HS-5 (cell line): ENCODE measurements at regions not wholly inside any gene's neighbourhood (a gene's known extent, or its start where the extent isn't known, plus 50 kb on each side); places are given as distances from the start of the nearest gene placed in this dataset.
"Not testable (repeated sequence)": the region's sequence is repeated elsewhere in the genome, so short reads cannot be mapped to it uniquely, and the experiment has no call there.

Source experiments
- DNase-seq: peaks from one replicate; pipeline ENCODE4 v3.0.0-alpha.2; 2012; ENCODE audit warnings: low read depth

DNA sequence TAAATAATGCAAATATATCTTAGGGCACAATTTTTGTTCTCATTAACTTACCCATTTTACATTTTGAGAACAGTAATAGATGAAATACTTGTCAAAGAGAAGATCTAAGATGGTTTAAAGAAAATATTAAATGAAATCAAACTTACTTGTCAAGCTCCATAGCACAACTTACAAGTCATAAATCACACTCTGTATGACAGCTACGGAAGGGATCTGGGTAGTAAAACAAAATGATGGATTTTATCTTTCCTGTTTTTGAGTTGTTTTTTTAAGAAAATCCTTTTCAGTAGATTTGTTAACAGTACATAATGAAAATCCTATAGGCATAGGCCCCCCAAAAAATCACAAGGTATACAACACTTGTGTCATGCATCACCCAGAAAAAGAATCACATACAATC is 84.4 kb upstream of the ANTXRL start:
- DNase-seq = not testable (repeated sequence)

DNA sequence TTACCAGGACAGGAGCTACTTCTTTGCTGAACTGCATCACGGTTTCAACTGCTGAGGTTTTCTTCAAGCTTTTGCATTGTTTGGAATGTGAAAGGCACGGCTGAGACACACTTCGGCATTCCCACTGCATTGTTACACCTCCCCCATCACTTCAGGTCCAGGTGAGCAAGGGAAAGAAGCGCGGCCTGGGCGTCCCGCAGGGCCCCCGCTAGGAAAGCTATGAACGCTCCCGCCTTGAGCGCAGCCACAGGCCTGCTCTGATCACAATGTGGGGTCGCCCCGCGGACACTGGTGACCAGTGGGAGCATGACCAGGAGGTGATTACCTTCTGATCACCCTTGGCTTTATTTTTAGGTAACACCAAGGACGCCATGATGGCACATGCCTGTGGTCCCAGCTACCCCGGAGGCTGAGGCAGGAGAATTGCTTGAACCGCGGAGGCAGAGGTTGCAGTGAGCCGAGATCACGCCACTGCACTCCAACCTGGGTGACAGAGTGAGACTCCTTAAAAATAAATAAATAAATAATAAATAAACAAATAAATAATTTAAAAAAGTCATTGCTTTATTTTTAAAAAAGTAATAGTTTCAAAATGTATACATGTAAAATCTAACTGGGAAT is 82.2 kb upstream of the ANTXRL start:
- DNase-seq = not testable (repeated sequence)

DNA sequence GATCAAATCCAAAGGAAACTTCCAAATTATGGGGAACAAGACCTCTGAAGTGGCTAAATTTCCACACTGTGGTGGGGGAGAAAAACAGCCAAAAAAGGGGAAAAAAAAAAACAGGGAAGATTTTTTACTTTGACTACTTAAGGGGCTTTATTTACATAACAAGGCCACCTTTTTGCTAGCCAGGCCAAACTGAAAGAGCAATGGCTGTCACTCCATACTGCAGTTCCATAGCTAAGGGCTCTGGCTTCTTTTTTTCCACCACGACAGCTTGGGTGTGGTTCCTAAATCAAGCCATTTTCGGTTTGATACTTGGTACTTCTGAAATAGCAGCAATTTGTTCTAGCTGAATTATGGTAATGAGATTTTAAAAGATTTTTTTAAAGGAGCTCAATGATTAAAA is 76.4 kb upstream of the ANTXRL start:
- not testable (repeated sequence) for DNase-seq

DNA sequence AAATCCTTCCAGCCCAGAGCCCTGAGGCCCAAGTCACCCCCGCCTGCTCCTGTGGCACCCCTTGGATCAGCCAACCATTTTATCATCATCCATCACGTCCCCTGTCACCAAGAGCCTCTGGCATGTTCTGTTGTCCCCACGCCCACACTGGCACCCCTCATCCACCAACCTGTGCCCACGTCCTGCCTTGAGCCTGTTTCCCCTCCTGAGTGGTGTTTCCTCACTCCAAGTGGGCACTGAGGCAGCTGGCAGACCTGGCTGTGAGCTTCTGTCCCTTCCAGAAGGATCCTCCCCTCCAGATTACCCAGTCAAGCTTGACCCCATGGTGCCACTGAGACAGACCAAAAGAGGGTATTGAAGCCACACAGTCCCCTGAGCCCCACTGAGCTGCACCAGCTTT is 71.4 kb upstream of the ANTXRL start:
- DNase-seq = no peak

DNA sequence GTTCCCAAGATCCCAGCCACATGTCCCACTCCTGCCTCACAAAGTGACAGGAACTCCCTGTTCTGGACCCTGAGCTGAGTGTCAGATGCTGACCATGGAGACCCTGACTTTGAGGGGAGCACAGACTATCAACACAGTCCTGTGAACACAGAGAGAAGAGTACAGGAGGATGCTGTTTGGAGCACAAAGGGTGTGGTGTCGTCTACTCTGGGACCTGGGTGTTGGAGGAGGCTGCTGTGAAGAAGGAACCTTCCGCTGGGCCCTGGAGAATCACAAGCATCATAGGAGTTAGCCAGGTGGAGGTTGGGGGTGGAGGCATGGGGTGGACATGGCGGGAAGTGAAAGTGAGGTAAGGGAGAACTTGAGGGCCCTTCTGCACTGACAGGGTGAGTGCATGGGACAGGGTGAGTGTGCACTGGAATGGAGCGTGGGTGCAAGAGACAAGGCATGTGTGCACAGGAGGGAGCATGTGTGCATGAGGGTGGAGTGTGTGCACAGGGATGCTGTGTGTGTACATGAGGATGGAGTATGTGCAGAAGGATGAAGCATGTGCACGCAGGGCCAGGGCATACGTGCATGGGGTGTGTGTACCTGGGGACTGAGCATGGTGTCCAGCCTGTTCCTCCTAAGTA is 70.7 kb upstream of the ANTXRL start:
- DNase-seq = no peak

DNA sequence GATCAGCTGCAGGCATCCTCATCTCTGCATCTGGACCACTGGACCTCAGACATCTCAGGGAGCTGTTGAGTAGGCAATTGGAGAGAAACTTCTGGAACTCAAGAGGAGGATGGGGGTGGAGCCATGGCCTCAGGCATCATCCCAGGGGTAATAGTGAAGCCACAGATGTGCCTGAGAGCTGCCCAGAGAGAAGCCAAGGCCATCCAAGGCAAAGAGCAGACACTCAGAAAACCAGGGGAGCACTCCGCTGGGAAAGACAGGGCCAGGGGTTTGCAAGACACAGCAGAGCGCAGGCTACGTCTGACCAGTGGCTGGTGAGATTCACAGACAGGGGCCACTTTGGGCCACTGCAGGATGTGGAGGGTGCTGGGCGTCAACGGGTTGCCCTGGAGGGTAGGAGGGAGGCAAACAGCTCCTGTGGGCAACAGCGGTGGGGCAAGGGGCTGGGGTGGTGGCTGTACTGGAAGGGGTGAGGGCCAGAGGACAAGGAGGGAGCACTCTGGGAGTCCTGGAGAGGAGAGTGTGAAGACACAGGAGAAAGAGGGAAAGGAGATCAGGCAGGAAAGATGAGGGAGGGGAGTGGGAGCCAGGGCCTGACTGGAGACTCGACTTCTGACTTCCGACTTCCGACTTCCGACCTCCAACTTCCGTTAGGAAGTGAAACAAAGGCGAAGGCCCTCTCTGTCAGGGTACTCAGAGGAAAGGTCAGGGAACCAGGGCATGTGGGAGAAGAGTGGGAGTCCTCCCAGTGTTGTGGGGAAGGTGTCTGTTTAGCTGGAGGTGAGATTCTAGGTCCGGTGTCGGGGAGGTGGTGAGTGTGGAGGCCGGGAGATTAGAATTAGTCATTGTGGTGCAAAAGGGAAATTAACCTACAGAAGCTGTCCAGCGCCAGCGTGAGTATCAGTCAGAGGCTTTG is 69.7 kb upstream of the ANTXRL start:
- no peak for DNase-seq

DNA sequence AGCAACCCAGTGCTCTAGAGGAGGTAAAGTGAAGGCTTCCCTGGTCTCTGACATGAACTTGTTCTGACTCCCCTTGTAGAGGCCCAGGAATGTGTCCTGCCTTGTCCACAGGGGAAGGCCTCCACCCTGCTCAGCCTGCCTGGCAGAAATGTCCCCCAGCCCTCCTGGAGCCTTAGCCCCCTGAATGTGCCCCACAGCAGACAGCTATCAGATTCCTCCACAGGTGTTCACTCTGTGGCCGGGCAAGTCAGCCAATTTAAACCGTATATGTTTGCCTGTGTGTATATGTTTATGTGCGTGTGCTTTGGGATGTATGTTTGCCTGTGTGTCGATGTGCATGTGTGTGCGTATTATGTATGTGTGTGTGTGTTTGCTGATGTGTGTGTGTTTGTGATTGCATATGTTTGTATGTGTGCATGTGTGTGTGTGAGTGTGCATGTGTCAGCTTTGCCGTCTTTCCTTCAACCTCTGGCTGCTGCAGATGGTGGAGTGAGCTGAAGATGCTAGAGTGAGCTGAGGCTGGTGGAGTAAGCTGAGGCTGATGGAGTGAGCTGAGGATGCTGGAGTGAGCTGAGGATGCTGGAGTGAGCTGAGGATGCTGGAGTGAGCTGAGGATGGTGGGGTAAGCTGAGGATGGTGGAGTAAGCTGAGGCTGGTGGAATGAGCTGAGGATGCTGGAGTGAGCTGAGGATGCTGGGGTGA is 68.9 kb upstream of the ANTXRL start:
- DNase-seq = no peak

DNA sequence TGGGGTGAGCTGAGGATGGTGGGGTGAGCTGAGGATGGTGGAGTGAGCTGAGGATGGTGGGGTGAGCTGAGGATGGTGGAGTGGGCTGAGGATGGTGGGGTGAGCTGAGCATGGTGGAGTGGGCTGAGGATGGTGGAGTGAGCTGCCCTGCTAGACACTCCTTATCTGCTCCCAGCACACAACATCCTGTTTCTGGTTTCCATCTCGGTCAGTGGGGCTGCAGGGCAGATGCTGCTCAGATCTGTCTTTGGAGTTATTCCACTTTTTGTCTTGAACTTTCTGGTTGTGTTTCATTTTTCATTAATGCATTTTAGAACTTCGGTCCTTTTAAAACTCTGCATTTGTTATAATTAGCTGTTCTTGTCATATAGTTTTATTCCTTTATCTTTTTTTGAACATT is 67.9 kb upstream of the ANTXRL start:
- DNase-seq = no peak

DNA sequence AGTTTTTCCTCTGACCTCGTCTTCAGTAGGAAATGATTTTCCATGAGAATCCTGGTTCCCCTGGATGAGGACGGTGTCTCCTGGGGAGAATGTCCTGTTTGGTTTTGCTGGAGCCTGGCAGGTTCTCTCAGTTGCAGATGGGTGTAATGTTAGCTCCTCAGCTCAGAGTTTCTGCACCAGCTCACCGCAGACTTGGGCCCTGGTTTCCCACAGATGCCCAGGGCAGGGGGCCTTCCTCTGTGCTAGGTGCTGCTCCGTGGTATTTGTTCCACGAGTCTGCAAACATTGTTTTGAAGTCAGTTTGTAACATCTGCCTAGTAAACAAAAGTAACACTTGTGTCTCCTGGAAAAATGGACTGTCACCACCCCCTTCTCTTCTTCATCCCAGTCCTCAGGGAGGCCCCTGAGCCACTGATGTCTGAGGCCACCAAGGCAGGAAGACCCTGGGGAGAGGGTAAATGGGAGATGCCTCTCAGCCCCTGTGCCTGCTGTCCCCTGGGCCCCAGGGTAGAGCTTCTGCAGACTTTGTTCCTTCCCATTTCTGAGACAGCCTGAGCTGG is 67.3 kb upstream of the ANTXRL start:
- not testable (repeated sequence) for DNase-seq

DNA sequence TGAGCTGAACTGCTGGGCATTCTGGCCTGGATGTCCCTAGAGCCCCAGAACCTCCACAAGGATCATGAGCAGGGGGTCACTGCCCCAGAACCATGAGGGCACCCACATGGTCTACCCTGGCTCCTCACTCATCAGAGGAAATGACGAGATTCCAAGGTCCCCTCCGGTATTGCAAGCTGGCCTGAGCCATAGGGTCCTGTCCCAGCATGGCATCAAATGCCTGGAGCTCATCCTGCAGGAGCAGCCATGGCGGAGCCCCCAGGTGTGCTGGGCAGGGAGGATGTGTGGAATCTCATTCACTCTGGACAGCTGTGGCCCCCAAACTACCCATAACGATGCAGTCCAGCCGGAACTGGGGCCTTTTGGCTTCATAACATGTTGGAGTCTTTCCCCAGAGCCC is 66.6 kb upstream of the ANTXRL start:
- DNase-seq = no peak

DNA sequence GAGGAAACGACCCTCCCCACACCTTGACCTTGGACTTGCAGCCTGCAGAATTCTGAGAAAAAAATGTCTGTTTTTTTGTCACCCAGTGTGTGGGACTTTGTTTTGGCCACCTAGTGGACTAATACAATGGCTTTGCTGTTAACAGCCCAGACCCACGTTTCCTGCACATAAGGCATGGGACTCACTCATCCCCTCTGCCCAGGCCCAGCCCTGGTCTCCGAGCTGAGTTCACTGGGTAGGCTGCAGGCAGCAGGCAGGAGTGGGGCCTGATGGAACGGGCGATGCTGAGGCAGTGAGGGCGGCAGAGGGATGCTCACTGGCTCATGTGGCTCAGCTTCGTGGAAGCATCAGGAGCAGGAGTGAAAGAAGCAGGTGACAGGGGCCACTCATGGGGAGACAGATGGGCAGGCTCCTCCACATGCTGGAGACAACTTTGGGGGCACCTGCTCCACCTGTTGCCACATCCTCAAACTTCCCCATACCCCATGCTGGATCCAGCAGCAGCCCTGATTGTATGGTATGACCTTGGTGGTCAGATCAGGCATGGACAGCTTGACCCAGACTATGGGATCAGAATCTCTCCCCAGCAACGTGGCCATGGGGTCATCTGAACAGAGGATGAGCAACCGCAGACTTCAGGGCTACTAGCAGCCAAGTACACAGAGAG is 65.8 kb upstream of the ANTXRL start:
- no peak for DNase-seq

DNA sequence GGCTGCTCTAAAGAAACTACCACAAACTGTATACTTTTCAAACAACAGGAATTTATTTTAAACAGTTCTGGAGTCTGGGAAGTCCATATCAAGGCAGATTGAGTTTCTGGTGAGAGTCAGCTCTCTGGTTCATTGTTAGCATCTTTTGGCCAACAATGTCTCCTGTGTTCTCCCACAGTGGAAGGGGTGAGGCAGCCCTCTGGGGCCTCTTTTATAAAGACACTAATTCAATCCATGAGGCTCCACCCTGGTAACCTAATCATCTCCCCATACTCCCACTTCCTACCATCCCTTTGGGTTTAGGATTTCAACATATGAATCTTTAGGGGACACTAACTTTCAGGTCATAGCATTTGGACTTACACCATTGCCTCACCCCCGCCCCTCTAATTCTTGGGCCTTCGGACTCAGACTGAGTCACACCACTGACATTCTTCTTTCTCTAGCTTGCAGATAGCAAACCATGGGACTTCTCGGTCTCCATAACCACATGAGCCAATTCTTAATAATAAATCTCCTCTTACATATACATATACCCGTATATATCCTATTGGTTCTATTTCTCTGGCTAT is 64.3 kb upstream of the ANTXRL start:
- DNase-seq = no peak

DNA sequence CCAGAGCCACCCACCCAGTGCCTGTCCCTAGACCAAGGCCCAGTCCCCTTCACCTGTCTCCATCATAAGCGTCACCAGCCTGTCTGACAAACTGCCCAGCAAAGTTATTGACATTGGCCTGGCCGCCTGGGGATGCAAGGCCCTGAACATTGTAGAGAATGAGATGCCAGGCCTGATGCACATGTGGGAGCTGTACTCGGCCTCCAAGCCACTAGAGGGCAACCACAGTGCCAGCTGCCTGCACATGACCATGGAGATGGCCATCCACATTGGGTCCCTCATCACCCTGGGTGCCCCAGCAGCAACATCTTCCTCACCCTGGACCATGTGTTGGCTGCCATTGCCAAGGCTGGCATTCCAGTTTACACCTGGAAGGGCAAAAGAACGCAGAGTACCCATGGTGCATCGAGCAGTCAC is 63.7 kb upstream of the ANTXRL start:
- no peak for DNase-seq

DNA sequence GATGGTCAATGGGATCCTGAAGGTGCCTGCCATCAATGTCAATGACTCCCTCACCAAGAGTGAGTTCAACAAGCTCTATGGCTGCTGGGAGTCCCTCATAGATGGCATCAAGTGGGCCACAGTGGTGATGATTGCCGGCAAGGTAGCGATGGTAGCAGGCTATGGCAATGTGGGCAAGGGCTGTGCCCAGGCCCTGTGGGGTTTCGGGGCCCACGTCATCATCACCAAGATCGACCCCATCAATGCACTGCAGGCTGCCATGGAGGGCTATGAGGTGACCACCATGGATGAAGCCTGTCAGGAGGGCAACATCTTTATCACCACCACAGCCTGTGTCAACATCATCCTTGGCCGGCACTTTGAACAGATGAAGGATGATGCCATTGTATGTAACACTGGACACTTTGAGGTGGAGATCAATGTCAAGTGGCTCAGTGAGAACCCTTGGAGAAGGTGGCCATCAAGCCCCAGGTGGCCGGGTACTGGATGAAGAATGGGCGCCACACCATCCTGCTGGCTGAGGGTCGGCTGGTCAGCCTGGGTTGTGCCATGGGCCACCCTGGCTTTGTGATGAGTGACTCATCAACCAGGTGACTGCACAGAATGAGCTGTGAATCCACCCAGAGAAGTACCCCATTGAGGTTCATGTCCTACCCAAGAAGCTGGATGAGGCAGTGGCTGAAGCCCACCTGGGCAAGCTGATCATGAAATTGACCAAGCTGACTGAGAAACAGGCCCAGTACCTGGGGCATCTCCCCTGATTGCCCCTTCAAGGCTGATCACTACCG is 63.0 kb upstream of the ANTXRL start:
- no peak for DNase-seq

DNA sequence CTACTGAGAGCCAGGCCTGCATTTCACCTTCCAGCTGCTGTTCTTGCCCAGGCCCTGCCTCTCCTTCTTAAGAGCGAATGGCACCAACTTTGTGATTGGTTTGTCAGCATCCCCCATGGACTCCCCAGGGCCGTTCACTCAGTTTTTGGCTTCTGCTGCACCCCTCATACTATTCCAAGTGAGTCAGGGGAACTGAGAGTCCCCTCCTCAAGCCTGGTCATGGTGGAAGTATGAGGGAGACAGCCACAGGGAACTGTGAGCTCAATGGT is 62.4 kb upstream of the ANTXRL start:
- no peak for DNase-seq

DNA sequence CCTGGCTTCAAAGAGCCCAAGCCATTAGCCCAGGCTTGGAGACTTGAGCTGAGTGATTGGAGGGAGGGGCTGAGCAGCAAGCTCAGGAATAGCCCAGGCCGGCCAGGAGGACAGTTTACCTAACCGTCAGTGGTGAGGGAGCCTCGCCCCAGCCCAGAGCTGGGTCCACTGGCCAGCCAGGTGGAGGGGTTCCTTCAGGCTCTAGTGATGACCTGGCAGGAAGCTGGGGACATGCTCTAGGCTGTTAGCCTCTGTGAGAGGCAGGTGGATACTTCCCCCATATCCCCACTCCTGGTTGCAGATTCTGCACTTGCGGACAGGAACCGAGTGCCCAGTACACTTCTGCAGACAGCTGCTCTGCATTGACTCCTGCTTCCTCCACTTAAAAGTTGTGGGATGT is 61.2 kb upstream of the ANTXRL start:
- no peak for DNase-seq

DNA sequence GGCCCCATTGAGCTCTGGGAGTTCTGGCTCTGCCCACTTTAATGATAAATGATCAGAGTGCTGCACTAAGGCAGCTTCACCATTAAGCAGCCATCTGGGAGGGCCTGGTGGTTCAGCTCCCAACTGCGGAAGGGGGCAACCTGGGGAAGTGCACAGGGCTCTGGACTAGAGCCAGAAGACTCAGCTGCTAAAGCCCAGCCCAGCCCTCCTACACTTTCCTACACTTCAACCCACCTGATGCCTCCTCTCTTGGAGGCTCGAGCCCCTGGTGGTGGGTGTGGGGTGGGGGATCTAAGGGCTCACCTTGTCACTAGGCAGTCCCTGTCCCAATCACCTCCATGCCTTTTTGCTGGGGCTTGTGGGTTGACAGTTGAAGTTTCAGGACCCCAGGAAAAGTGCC is 60.6 kb upstream of the ANTXRL start:
- DNase-seq = no peak

DNA sequence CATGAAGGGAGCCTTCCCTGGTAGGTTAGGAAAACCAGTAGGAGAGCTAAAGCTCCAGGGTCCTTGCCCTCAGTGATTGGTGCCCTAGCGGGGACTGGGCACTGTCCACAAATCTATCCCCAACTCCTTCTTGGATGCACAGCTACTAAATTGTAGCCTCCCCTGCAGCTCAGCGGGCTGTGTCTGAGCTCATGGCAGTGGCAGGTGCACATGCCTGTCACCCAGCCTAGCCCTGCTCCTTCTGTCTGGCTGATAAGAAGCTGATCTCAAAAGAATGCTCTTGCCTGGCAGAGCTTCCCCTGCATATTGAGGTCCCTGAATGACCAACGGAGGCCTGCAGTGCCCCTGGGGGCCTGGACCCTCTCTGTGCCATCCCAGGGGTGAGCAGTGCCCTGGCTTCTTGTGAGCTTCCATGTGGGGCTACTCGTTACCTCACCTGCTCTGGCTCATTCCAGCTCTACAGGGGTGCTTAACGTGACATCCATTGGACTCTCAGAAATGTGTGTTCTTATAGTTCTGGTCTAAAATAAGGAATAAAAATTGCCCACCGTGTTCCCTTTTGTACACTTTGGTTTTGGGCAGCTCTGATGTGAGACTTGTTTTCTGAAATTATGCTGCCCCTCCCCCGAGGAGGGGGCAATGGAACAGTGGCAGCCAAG is 59.8 kb upstream of the ANTXRL start:
- DNase-seq = no peak

DNA sequence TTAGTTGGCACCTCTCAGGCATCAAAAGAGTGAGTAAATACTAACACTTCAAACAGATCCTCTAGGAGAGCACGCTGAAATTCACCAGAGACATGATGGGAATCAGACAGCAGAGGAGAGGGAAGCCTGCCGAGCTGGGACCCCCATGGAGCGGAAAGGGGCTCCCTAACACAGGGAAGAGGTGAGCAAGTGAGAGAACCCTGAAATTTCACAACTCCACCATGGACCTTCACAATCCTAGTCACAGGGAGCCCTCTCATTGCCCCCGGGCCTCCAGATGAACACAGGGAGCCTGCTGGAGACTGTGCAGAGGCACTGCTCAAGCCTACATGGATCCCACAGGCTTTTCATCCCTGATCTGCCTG is 59.2 kb upstream of the ANTXRL start:
- no peak for DNase-seq

DNA sequence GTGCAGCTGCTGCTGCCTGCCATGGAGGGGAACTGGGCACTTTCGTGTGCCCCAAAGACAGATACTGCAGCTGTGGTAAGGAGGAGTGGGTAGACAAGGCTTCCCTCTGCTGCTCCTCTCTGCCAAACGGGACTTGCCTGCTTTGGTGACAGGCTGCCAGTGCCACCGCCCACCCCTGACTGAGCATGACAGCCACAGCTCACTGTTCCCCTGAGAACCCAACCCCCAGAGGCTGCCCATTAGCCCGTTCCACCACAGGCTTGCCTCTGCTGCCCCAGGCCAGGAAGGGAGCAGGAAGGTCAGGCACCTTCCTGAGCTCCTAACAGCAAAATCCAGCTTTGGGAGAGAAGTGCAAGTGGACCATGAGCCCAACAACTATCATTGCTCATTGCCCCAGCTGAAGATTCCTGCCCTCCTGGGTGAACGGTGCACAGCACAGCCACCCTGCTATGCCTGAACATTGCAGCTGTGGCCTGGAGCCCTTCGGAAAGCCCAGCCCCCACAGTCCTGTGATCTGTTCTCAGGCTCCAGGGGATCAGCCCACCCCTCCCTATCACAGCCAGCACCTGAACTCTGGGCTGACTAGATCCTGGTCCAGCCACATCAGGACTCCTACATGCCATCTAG is 58.7 kb upstream of the ANTXRL start:
- no peak for DNase-seq
